Mucosa of descending colon (tissue), 3 donors: ENCODE measurements at regions not wholly inside any gene's neighbourhood (a gene's known extent, or its start where the extent isn't known, plus 50 kb on each side); places are given as distances from the start of the nearest gene placed in this dataset.
"Not testable (repeated sequence)": the region's sequence is repeated elsewhere in the genome, so short reads cannot be mapped to it uniquely, and the experiment has no call there.

Source experiments
- ATAC-seq: fragments of 200-7000 bp; cut with Tn5 transposase; one replicate; pipeline ENCODE4 v1.9.1; 2020; ENCODE audit warnings: mild to moderate bottlenecking, moderate library complexity
- DNase-seq, 3 donors: peaks; one replicate each; pipeline ENCODE4 v3.0.0-alpha.2; 2020
- H3K36me3 ChIP-seq: fragments of 200-600 bp; one replicate; pipeline ENCODE4 v1.8.0; 2021; ENCODE audit warnings: low read depth, mild to moderate bottlenecking
- H3K4me1 ChIP-seq: fragments of 200-600 bp; one replicate; pipeline ENCODE4 v1.8.0; 2021; ENCODE audit warnings: low read depth, mild to moderate bottlenecking
- H3K4me3 ChIP-seq: fragments of 200-600 bp; one replicate; pipeline ENCODE4 v1.8.0; 2021; ENCODE audit warnings: mild to moderate bottlenecking
- H3K9me3 ChIP-seq: fragments of 200-600 bp; one replicate; pipeline ENCODE4 v1.8.0; 2021; ENCODE audit warnings: mild to moderate bottlenecking
- intact Hi-C, 2 donors: fragments of 100-400 bp; cut with DNase I in 1 of 2; cut with micrococcal nuclease in 1 of 2; formaldehyde crosslinking; loops; one replicate each; pipeline versions ENCODE4 v1.11.0 to v1.11.1; 2022; cut with DNase I, micrococcal nuclease
- TF ChIP-seq, protein P1 (sequence below): fragments of 200-600 bp; IDR thresholded peaks from one replicate; pipeline ENCODE4 v1.8.0; 2022; ENCODE audit warnings: antibody characterized with exemption, mild to moderate bottlenecking
- donor health status: DM: no; HTN: no; CAD: no; lungs with moderate emphysema.
- donor health status: DM: no; HTN: no; CAD: no.
- donor health status: DM: no; HTN: yes; CAD: no.

DNA sequence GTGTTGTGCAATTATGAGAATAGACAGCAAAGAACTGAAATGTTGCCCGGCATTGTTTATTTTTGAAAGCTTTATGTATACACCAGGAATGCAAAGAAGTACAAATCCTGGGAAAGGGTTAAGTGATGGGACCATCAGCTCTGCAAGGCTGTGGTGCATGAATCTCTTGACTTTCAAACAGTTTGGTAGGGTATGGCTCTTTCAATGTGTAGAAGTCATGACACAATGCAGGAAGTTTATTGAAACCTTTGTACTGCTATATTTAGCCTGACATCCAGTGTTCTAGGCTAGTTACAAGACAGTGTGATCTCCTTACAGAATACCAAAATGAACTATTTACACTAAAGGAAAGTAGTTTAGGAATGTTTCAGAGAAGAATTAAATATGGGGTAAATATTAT lies 206.8 kb upstream of the HAND2 start:
- TF ChIP-seq, protein P1, sequence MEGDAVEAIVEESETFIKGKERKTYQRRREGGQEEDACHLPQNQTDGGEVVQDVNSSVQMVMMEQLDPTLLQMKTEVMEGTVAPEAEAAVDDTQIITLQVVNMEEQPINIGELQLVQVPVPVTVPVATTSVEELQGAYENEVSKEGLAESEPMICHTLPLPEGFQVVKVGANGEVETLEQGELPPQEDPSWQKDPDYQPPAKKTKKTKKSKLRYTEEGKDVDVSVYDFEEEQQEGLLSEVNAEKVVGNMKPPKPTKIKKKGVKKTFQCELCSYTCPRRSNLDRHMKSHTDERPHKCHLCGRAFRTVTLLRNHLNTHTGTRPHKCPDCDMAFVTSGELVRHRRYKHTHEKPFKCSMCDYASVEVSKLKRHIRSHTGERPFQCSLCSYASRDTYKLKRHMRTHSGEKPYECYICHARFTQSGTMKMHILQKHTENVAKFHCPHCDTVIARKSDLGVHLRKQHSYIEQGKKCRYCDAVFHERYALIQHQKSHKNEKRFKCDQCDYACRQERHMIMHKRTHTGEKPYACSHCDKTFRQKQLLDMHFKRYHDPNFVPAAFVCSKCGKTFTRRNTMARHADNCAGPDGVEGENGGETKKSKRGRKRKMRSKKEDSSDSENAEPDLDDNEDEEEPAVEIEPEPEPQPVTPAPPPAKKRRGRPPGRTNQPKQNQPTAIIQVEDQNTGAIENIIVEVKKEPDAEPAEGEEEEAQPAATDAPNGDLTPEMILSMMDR, result no peak
- intact Hi-C loops, result no loop called here
- H3K4me1 ChIP-seq, result no peaks in the 10 kb centered on the region
- no peak overlapping the region for H3K4me3 ChIP-seq
- peak; percentile 41 for ATAC-seq
- no peaks in the 10 kb centered on the region for H3K9me3 ChIP-seq
- H3K36me3 ChIP-seq, result no peaks in the 10 kb centered on the region
- no peak for DNase-seq

DNA sequence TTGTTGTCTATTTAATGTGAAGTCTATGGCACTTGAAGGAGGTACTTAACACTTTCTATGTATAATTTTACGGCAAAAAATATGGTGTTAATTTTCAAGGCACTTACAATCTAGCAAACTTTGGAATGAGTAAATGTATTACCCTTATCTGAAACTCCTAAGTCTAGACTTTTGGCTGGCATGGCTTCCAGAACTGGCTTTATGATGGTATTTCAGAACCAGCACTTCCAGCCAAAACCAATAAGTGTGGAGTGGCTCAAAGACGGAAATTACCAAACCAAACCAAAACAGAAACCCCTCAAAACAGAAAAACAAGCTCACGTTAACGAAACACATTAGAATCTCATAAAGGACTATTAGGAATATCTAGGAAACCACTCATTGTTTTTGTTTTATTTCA lies 205.6 kb upstream of the HAND2 start:
- Histone ChIP-seq H3K36me3 (no peaks in the 10 kb centered on the region), H3K4me1 (peaks cover 5% of the 10 kb centered on the region), H3K9me3 (no peaks in the 10 kb centered on the region), H3K4me3 (no peak overlapping the region)
- no peak for ATAC-seq
- DNase-seq, result no peak
- intact Hi-C loops, result no loop called here
- TF ChIP-seq, protein P1, result no peak

DNA sequence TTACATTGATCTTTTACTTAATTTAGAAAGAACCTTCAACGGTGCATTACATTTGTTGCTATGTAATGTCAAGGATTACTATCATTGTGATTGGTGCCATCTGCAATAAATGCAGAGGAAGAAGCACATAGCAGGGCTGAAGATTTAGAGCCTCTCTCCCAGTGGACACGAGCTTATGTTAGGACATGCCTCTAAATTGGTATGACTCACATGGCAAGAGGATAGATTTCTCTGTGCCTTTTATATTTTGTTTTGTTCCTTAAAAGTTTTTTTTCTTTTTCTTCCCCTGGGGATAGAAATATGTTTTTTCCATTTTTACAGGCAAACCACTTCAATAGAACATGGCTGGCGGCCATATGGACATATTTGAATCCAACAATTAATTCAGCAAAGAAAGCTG lies 205.0 kb upstream of the HAND2 start:
- H3K4me3 ChIP-seq, result no peak overlapping the region
- DNase-seq (no peak), ATAC-seq (no peak)
- TF ChIP-seq, protein P1, result no peak
- H3K4me1 ChIP-seq, result peaks cover 5% of the 10 kb centered on the region
- intact Hi-C loops, result no loop called here
- H3K36me3 ChIP-seq, result no peaks in the 10 kb centered on the region
- H3K9me3 ChIP-seq, result no peaks in the 10 kb centered on the region

DNA sequence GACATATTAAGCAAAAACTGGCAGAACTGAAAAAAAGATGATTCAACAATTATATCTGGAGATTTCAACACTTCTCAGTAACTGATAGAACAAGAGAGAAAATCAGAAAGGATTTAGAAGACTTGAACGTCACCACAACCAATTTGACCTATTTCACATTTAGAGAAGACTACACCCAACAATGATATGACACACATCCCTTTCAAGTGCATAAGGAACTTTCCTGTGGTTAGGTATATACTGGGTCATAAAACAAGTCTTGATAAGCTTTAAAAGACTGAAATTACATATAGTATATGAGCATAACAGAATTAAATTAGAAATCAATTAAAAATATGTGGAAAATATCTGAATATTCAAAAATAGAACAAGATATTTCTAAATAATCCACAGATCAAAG lies 201.2 kb upstream of the HAND2 start:
- Histone ChIP-seq H3K36me3 (no peaks in the 10 kb centered on the region), H3K4me1 (peaks cover 5% of the 10 kb centered on the region), H3K9me3 (peaks cover 2% of the 10 kb centered on the region), H3K4me3 (no peak overlapping the region)
- TF ChIP-seq, protein P1, result no peak
- intact Hi-C loops, result no loop called here
- DNase-seq (no peak), ATAC-seq (peak; percentile 78)

DNA sequence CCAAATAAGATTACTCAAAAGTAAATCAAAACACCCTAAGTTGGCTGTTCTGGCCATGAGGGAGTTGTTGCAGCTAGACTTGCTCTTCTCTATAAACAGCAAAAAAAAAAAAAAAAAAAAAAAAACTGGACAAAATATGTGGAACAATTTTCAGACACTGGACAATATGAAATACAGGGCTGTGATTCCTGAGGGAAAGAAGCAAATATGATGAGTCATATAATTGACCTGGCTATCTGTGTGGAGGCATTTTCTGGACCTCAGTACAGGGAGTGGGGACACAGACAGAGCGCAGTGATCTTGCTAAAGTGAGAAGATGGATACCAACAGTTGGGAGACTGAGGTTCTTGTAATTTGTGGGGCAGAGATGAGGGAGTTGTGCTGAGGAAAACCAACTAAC lies 192.0 kb upstream of the HAND2 start:
- no peak for ATAC-seq
- Histone ChIP-seq H3K36me3 (no peaks in the 10 kb centered on the region), H3K9me3 (peaks cover 13% of the 10 kb centered on the region), H3K4me3 (no peak overlapping the region), H3K4me1 (no peaks in the 10 kb centered on the region)
- intact Hi-C loops, result no loop called here
- no peak for DNase-seq
- TF ChIP-seq, protein P1, result no peak

DNA sequence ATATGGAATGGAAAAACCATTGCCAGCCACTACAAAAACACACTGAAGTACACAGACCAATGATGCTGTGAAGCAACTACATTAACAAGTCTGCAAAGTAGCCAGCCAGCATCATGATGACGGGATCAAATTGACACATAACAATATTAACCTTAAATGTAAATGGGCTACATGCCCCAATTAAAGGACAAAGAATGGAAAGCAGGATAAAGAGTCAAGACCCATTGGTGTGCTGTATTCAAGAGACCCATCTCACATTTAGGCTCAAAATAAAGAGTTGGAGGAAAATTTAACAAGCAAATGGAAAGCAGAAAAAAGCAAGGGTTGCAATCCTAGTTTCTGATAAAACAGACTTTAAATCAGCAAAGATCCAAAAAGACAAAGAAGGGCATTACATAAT lies 188.5 kb upstream of the HAND2 start:
- H3K4me3 ChIP-seq, result not testable (repeated sequence)

More for the DNA sequence above, 188.5 kb upstream of the HAND2 start:
- ATAC-seq, DNase-seq, H3K36me3 ChIP-seq, intact Hi-C loops, H3K4me1 ChIP-seq: not testable (repeated sequence)
- peaks cover 13% of the 10 kb centered on the region for H3K9me3 ChIP-seq
